ENCODE measurements at regions not wholly inside any gene's neighbourhood (a gene's known extent, or its start where the extent isn't known, plus 50 kb on each side); places are given as distances from the start of the nearest gene placed in this dataset.

- Histone ChIP-seq H4K91ac (ENCODE audit: low read depth, low read length) (no peak overlapping the region), H3K9ac (ENCODE audit: low read length) (no peak overlapping the region), H3K4me3 (ENCODE audit: low read depth, low read length) (no peak overlapping the region), H3K79me2 (ENCODE audit: control insufficient read depth, insufficient read depth, low read length, poor library complexity) (no peaks in the 10 kb centered on the region), H3K4ac (ENCODE audit: low read depth, low read length) (no peak overlapping the region), H3K27ac (ENCODE audit: low read depth, low read length) (no peak overlapping the region), H4K12ac (ENCODE audit: low read depth, low read length) (no peak overlapping the region), H3K27me3 (ENCODE audit: insufficient read depth, low read length) (no peaks in the 10 kb centered on the region), H3K18ac (ENCODE audit: low read length) (no peak overlapping the region), H2BK12ac (ENCODE audit: low read length) (no peak overlapping the region), H2BK5ac (ENCODE audit: low read depth, low read length, poor library complexity) (no peak overlapping the region), H3K79me1 (ENCODE audit: low read length) (no peaks in the 10 kb centered on the region), H4K8ac (ENCODE audit: low read depth, low read length) (no peak overlapping the region), H3K14ac (ENCODE audit: low read length) (no peak overlapping the region), H2AK5ac (ENCODE audit: low read length) (no peak overlapping the region), H2BK120ac (ENCODE audit: insufficient read depth, low read length, poor library complexity) (no peak overlapping the region), H3K9me3 (ENCODE audit: insufficient read depth, low read depth, low read length) (no peaks in the 10 kb centered on the region), H3K23ac (ENCODE audit: low read length) (no peak overlapping the region), H3K4me2 (ENCODE audit: low read length) (no peak overlapping the region), H3K36me3 (ENCODE audit: control insufficient read depth in 1 of 2, insufficient read depth in 2 of 2, low read length in 2 of 2) (no peaks in the 10 kb centered on the region), H2AFZ (ENCODE audit: insufficient read depth, low read length, poor library complexity) (no peak overlapping the region), H3K4me1 (ENCODE audit: control insufficient read depth in 1 of 2, insufficient read depth in 2 of 2, low read length in 2 of 2) (peaks cover 0 to 2% of the 10 kb centered on the region in 2 experiments)
- no CpG with 5 or more reads among the region's 7 CpGs for WGBS (ENCODE audit: extremely low coverage, insufficient coverage, insufficient read length)
- no peak for DNase-seq
Measured at GRCh38 chr2:8472545-8473323, 209.1 kb upstream of the ID2 start.

GRCh38 chr2:8475349-8476031 lies 206.4 kb upstream of the ID2 start:
- Histone ChIP-seq H2BK12ac (ENCODE audit: low read length) (no peak overlapping the region), H3K18ac (ENCODE audit: low read length) (no peak overlapping the region), H3K14ac (ENCODE audit: low read length) (no peak overlapping the region), H2AFZ (ENCODE audit: insufficient read depth, low read length, poor library complexity) (no peak overlapping the region), H3K4me3 (ENCODE audit: low read depth, low read length) (no peak overlapping the region), H3K27me3 (ENCODE audit: insufficient read depth, low read length) (no peaks in the 10 kb centered on the region), H3K9ac (ENCODE audit: low read length) (no peak overlapping the region), H4K8ac (ENCODE audit: low read depth, low read length) (no peak overlapping the region), H2AK5ac (ENCODE audit: low read length) (no peak overlapping the region), H4K91ac (ENCODE audit: low read depth, low read length) (no peak overlapping the region), H3K23ac (ENCODE audit: low read length) (no peak overlapping the region), H3K4me1 (ENCODE audit: control insufficient read depth in 1 of 2, insufficient read depth in 2 of 2, low read length in 2 of 2) (peaks cover 2 to 4% of the 10 kb centered on the region in 2 experiments), H3K79me1 (ENCODE audit: low read length) (no peaks in the 10 kb centered on the region), H2BK120ac (ENCODE audit: insufficient read depth, low read length, poor library complexity) (no peak overlapping the region), H2BK5ac (ENCODE audit: low read depth, low read length, poor library complexity) (no peak overlapping the region), H3K36me3 (ENCODE audit: control insufficient read depth in 1 of 2, insufficient read depth in 2 of 2, low read length in 2 of 2) (no peaks in the 10 kb centered on the region), H3K27ac (ENCODE audit: low read depth, low read length) (no peak overlapping the region), H3K4ac (ENCODE audit: low read depth, low read length) (no peak overlapping the region), H3K9me3 (ENCODE audit: insufficient read depth, low read depth, low read length) (peaks cover 2% of the 10 kb centered on the region), H3K79me2 (ENCODE audit: control insufficient read depth, insufficient read depth, low read length, poor library complexity) (no peaks in the 10 kb centered on the region), H3K4me2 (ENCODE audit: low read length) (no peak overlapping the region), H4K12ac (ENCODE audit: low read depth, low read length) (no peak overlapping the region)
- DNase-seq, result peak; percentile 42 to 68
- WGBS (ENCODE audit: extremely low coverage, insufficient coverage, insufficient read length), result no CpG with 5 or more reads among the region's 13 CpGs

- Histone ChIP-seq H3K9ac (ENCODE audit: low read length) (no peak overlapping the region), H4K91ac (ENCODE audit: low read depth, low read length) (no peak overlapping the region), H4K12ac (ENCODE audit: low read depth, low read length) (no peak overlapping the region), H2BK120ac (ENCODE audit: insufficient read depth, low read length, poor library complexity) (no peak overlapping the region), H3K4me3 (ENCODE audit: low read depth, low read length) (no peak overlapping the region), H2BK12ac (ENCODE audit: low read length) (no peak overlapping the region), H3K14ac (ENCODE audit: low read length) (no peak overlapping the region), H4K8ac (ENCODE audit: low read depth, low read length) (no peak overlapping the region), H3K18ac (ENCODE audit: low read length) (no peak overlapping the region), H2AK5ac (ENCODE audit: low read length) (no peak overlapping the region), H3K4me2 (ENCODE audit: low read length) (no peak overlapping the region), H3K23ac (ENCODE audit: low read length) (no peak overlapping the region), H2BK5ac (ENCODE audit: low read depth, low read length, poor library complexity) (no peak overlapping the region), H3K27me3 (ENCODE audit: insufficient read depth, low read length) (no peaks in the 10 kb centered on the region), H3K79me2 (ENCODE audit: control insufficient read depth, insufficient read depth, low read length, poor library complexity) (no peaks in the 10 kb centered on the region), H3K4ac (ENCODE audit: low read depth, low read length) (no peak overlapping the region), H3K27ac (ENCODE audit: low read depth, low read length) (no peak overlapping the region), H3K36me3 (ENCODE audit: control insufficient read depth in 1 of 2, insufficient read depth in 2 of 2, low read length in 2 of 2) (no peaks in the 10 kb centered on the region), H3K9me3 (ENCODE audit: insufficient read depth, low read depth, low read length) (peaks cover 2% of the 10 kb centered on the region), H3K79me1 (ENCODE audit: low read length) (no peaks in the 10 kb centered on the region), H3K4me1 (ENCODE audit: control insufficient read depth in 1 of 2, insufficient read depth in 2 of 2, low read length in 2 of 2) (peaks cover 2 to 4% of the 10 kb centered on the region in 2 experiments), H2AFZ (ENCODE audit: insufficient read depth, low read length, poor library complexity) (no peak overlapping the region)
- DNase-seq, result peak in 1 of 2 donors; percentile 6
- no CpG with 5 or more reads among the region's 16 CpGs for WGBS (ENCODE audit: extremely low coverage, insufficient coverage, insufficient read length)
Measured at GRCh38 chr2:8477552-8478470, 204.0 kb upstream of the ID2 start.

GRCh38 chr2:8478471-8478793 lies 203.4 kb upstream of the ID2 start:
- Histone ChIP-seq H2AK5ac (ENCODE audit: low read length) (no peak overlapping the region), H3K79me2 (ENCODE audit: control insufficient read depth, insufficient read depth, low read length, poor library complexity) (no peaks in the 10 kb centered on the region), H3K9ac (ENCODE audit: low read length) (no peak overlapping the region), H2AFZ (ENCODE audit: insufficient read depth, low read length, poor library complexity) (no peak overlapping the region), H3K4ac (ENCODE audit: low read depth, low read length) (no peak overlapping the region), H3K79me1 (ENCODE audit: low read length) (no peaks in the 10 kb centered on the region), H3K9me3 (ENCODE audit: insufficient read depth, low read depth, low read length) (peaks cover 2% of the 10 kb centered on the region), H4K8ac (ENCODE audit: low read depth, low read length) (no peak overlapping the region), H3K4me3 (ENCODE audit: low read depth, low read length) (no peak overlapping the region), H3K4me1 (ENCODE audit: control insufficient read depth in 1 of 2, insufficient read depth in 2 of 2, low read length in 2 of 2) (peaks cover 2 to 4% of the 10 kb centered on the region in 2 experiments), H2BK5ac (ENCODE audit: low read depth, low read length, poor library complexity) (no peak overlapping the region), H3K14ac (ENCODE audit: low read length) (no peak overlapping the region), H4K12ac (ENCODE audit: low read depth, low read length) (no peak overlapping the region), H3K36me3 (ENCODE audit: control insufficient read depth in 1 of 2, insufficient read depth in 2 of 2, low read length in 2 of 2) (no peaks in the 10 kb centered on the region), H2BK120ac (ENCODE audit: insufficient read depth, low read length, poor library complexity) (no peak overlapping the region), H3K4me2 (ENCODE audit: low read length) (no peak overlapping the region), H3K27ac (ENCODE audit: low read depth, low read length) (no peak overlapping the region), H4K91ac (ENCODE audit: low read depth, low read length) (no peak overlapping the region), H3K18ac (ENCODE audit: low read length) (no peak overlapping the region), H2BK12ac (ENCODE audit: low read length) (no peak overlapping the region), H3K23ac (ENCODE audit: low read length) (no peak overlapping the region), H3K27me3 (ENCODE audit: insufficient read depth, low read length) (no peaks in the 10 kb centered on the region)
- no CpG with 5 or more reads among the region's 4 CpGs for WGBS (ENCODE audit: extremely low coverage, insufficient coverage, insufficient read length)
- peak; percentile 35 to 75 for DNase-seq

Data from trophoblast cell (in vitro differentiated cells and primary cell).